PC-3 (cell line): ENCODE measurements at regions not wholly inside any gene's neighbourhood (a gene's known extent, or its start where the extent isn't known, plus 50 kb on each side); places are given as distances from the start of the nearest gene placed in this dataset.
"Not testable (repeated sequence)": the region's sequence is repeated elsewhere in the genome, so short reads cannot be mapped to it uniquely, and the experiment has no call there.

Experiments
- ATAC-seq: fragments of 200-7000 bp; cut with Tn5 transposase; 2 replicates; pipeline ENCODE4 v1.9.1; 2020; ENCODE audit warnings: mild to moderate bottlenecking, moderate library complexity
- BruUV-seq: library from RNA; stranded (reverse); fragments of 400-500 nt; replicated peaks from 2 replicates; lab custom pipeline; 2021; lab: Mats Ljungman, UMichigan
- CTCF ChIA-PET: fragments of 300-600 bp; sonication (Branson Sonifier 250); formaldehyde crosslinking; loops from one replicate; lab custom pipeline; 2022; ENCODE audit warnings: antibody characterized with exemption; lab: Charles Lee
- POLR2A ChIA-PET: fragments of 300-600 bp; sonication (Branson Sonifier 250); formaldehyde crosslinking; loops from one replicate; lab custom pipeline; 2022; ENCODE audit warnings: antibody characterized with exemption; ENCODE audit not compliant: unreplicated experiment; lab: Charles Lee
- DNase-seq: peaks from one replicate; pipeline ENCODE4 v3.0.0-alpha.2; 2015
- H2AFZ ChIP-seq: fragments of 300-600 bp; sonication (generic); 2 replicates; pipeline ENCODE4 v1.6.0; 2016; ENCODE audit warnings: antibody characterized with exemption, low read length
- H3F3A ChIP-seq: fragments of 300-600 bp; sonication (generic); one replicate; pipeline ENCODE4 v1.6.0; 2017; ENCODE audit warnings: antibody characterized with exemption, low read length, control low read depth, mild to moderate bottlenecking; ENCODE audit not compliant: unreplicated experiment
- H3K27ac ChIP-seq: fragments of 300-600 bp; sonication (generic); 2 replicates; pipeline ENCODE4 v1.5.1; 2016; ENCODE audit warnings: mild to moderate bottlenecking, low read length
- H3K27me3 ChIP-seq: fragments of 300-600 bp; sonication (generic); 2 replicates; pipeline ENCODE4 v1.6.1; 2016; ENCODE audit warnings: low read length, mixed read lengths
- H3K36me3 ChIP-seq: fragments of 300-600 bp; sonication (generic); 2 replicates; pipeline ENCODE4 v1.6.1; 2016; ENCODE audit warnings: low read depth, mixed run types, low read length, mixed read lengths
- H3K4me1 ChIP-seq: fragments of 300-600 bp; sonication (generic); 2 replicates; pipeline ENCODE4 v1.5.1; 2016; ENCODE audit warnings: low read length; ENCODE audit not compliant: insufficient read depth
- H3K4me2 ChIP-seq: fragments of 300-600 bp; sonication (generic); 2 replicates; pipeline ENCODE4 v1.6.0; 2016; ENCODE audit warnings: low read length
- H3K4me3 ChIP-seq: fragments of 300-600 bp; sonication (generic); 2 replicates; pipeline ENCODE4 v1.5.1; 2016; ENCODE audit warnings: mild to moderate bottlenecking, low read length, mixed read lengths
- H3K79me2 ChIP-seq: fragments of 300-600 bp; sonication (generic); 2 replicates; pipeline ENCODE4 v1.6.1; 2017; ENCODE audit warnings: low read length, mixed read lengths
- H3K9ac ChIP-seq: fragments of 300-600 bp; sonication (generic); 2 replicates; pipeline ENCODE4 v1.6.0; 2016; ENCODE audit warnings: mild to moderate bottlenecking, low read length
- H3K9me2 ChIP-seq: fragments of 300-600 bp; sonication (generic); replicated peaks from 2 replicates; pipeline ENCODE4 v1.6.1; 2016; ENCODE audit warnings: mixed run types, low read length, mixed read lengths
- H3K9me3 ChIP-seq: fragments of 300-600 bp; sonication (generic); 2 replicates; pipeline ENCODE4 v1.6.1; 2016; ENCODE audit warnings: low read length, mixed read lengths
- H4K20me1 ChIP-seq: fragments of 300-600 bp; sonication (generic); 2 replicates; pipeline ENCODE4 v1.6.1; 2016; ENCODE audit warnings: low read length, mixed read lengths
- EZH2 ChIP-seq: fragments of 300-600 bp; sonication (generic); IDR thresholded peaks from one replicate; pipeline ENCODE4 v1.6.1; 2017; ENCODE audit warnings: antibody characterized with exemption, mild to moderate bottlenecking, low read length; ENCODE audit not compliant: unreplicated experiment
- EZH2phosphoT487 ChIP-seq: fragments of 300-600 bp; sonication (generic); IDR thresholded peaks from 2 replicates; pipeline ENCODE4 v1.6.1; 2018; ENCODE audit warnings: mild to moderate bottlenecking, antibody characterized with exemption, low read length, borderline replicate concordance
- intact Hi-C: fragments of 100-400 bp; cut with micrococcal nuclease; formaldehyde crosslinking; loops from 2 replicates; pipeline ENCODE4 v1.9.0; 2023
- TF ChIP-seq, protein P1 (sequence below): fragments of 300-600 bp; sonication (generic); conservative IDR thresholded peaks from 2 replicates; pipeline ENCODE4 v1.5.1; 2017; ENCODE audit warnings: antibody characterized with exemption, low read depth, mild to moderate bottlenecking, low read length

DNA sequence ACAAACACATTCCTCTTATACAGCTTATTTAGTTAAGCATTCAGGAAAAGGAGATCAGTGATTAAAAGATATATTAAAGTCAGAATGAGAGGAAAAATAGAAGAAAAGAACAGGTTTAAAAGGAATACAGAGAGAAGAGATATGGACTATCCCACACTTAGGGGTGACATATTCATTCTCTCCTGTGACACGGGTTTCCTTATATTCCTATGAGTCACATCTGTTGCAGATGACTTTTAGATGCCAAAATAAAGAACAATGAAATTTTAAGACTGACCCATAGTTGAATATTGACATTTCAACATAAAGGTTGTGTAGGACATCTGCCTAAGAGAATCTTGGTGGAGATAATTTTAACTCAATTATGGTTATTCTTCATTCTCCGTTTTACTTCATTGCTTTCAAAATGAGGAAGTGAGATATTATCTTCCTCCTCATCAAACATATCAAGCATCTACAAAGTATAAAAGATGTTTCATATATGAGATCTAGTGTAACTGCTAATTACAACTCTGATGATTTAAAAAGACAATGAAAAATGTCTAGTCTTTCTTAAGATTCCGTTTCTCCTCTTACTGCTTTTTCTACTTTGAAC lies 1336.7 kb upstream of the CITED2 start:
- no peak overlapping the region for H3K4me2 ChIP-seq
- no peaks in the 10 kb centered on the region for H3F3A ChIP-seq
- H3K27me3 ChIP-seq, result no peaks in the 10 kb centered on the region
- no peaks in the 10 kb centered on the region for H3K4me1 ChIP-seq
- peak; percentile 20 for DNase-seq
- ChIA-PET CTCF (no interaction called here), POLR2A (no interaction called here)
- no peak overlapping the region for H3K9ac ChIP-seq
- H3K79me2 ChIP-seq, result no peaks in the 10 kb centered on the region
- no peaks in the 10 kb centered on the region for H3K9me2 ChIP-seq
- TF ChIP-seq, protein P1, sequence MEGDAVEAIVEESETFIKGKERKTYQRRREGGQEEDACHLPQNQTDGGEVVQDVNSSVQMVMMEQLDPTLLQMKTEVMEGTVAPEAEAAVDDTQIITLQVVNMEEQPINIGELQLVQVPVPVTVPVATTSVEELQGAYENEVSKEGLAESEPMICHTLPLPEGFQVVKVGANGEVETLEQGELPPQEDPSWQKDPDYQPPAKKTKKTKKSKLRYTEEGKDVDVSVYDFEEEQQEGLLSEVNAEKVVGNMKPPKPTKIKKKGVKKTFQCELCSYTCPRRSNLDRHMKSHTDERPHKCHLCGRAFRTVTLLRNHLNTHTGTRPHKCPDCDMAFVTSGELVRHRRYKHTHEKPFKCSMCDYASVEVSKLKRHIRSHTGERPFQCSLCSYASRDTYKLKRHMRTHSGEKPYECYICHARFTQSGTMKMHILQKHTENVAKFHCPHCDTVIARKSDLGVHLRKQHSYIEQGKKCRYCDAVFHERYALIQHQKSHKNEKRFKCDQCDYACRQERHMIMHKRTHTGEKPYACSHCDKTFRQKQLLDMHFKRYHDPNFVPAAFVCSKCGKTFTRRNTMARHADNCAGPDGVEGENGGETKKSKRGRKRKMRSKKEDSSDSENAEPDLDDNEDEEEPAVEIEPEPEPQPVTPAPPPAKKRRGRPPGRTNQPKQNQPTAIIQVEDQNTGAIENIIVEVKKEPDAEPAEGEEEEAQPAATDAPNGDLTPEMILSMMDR, result no peak
- no peak for TF ChIP-seq EZH2
- TF ChIP-seq EZH2phosphoT487, result no peak
- no peaks in the 10 kb centered on the region for H3K9me3 ChIP-seq
- intact Hi-C loops, result no loop called here
- no TSS peak for BruUV-seq
- no peak overlapping the region for H3K27ac ChIP-seq
- ATAC-seq, result peak; percentile 24
- no peak overlapping the region for H2AFZ ChIP-seq
- no peaks in the 10 kb centered on the region for H4K20me1 ChIP-seq
- no peak overlapping the region for H3K4me3 ChIP-seq
- H3K36me3 ChIP-seq, result no peaks in the 10 kb centered on the region

DNA sequence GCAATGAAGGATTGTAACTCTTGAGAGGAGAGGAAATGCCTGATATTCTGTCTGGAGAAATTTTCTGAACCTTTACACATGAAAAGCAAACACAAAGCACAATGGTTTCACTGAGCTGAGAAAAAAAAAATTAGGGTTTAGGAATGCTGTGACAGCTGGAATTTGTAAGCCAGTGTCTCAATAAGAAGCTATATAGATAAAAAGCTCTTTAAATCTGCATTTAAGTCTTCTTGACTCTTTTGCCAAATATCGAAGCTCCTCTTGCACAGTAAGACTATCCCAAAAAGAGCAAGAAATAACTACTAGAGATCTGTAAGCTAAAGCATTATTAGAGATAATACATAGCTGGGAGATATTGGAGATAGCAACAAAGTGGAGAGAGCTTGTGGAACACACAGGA lies 1334.0 kb upstream of the CITED2 start:
- H3K27me3 ChIP-seq, result no peaks in the 10 kb centered on the region
- no peaks in the 10 kb centered on the region for H3K79me2 ChIP-seq
- no TSS peak for BruUV-seq
- H3K9ac ChIP-seq, result no peak overlapping the region
- no peak overlapping the region for H3K4me2 ChIP-seq
- H4K20me1 ChIP-seq, result no peaks in the 10 kb centered on the region
- ChIA-PET POLR2A (no interaction called here), CTCF (no interaction called here)
- H3K27ac ChIP-seq, result no peak overlapping the region
- no peaks in the 10 kb centered on the region for H3K36me3 ChIP-seq
- H3K4me1 ChIP-seq, result no peaks in the 10 kb centered on the region
- H3K4me3 ChIP-seq, result no peak overlapping the region
- intact Hi-C loops, result no loop called here
- DNase-seq, result no peak
- no peak overlapping the region for H2AFZ ChIP-seq
- no peaks in the 10 kb centered on the region for H3F3A ChIP-seq
- ATAC-seq, result no peak
- no peak for TF ChIP-seq EZH2
- TF ChIP-seq, protein P1, result no peak
- TF ChIP-seq EZH2phosphoT487, result no peak
- H3K9me2 ChIP-seq, result no peaks in the 10 kb centered on the region
- H3K9me3 ChIP-seq, result no peaks in the 10 kb centered on the region

DNA sequence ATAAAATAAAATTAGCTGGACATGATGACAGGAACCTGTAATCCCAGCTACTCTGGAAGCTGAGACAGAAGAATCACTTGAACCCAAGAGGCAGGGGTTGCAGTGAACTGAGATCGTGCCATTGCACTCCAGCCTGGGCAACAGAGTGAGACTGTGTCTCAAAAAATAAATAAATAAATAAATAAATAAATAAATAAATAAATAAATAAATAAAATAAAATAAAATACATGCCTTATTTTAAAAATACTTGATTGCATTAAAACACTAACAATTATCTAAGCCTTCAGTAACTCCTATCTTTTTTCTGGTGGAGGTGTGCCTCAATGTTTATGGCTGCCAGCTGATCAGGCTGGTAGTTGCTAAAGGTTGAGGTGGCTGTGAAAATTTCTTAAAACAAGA lies 1329.6 kb upstream of the CITED2 start:
- H3K27me3 ChIP-seq, H3K4me3 ChIP-seq, intact Hi-C loops, BruUV-seq, H4K20me1 ChIP-seq, H3K9me2 ChIP-seq, H3F3A ChIP-seq, H3K4me1 ChIP-seq, H3K27ac ChIP-seq, H3K79me2 ChIP-seq, DNase-seq, H3K9ac ChIP-seq, H3K4me2 ChIP-seq, H3K9me3 ChIP-seq, H2AFZ ChIP-seq, CTCF ChIA-PET, ATAC-seq, H3K36me3 ChIP-seq: not testable (repeated sequence)
- POLR2A ChIA-PET, result interaction anchor here (0.6 kb wide), 1 partner anchor 158 kb away, joined by 3 read pairs; no protein-coding TSS in a partner anchor
